Stomach (tissue), 8 donors: ENCODE measurements at regions not wholly inside any gene's neighbourhood (a gene's known extent, or its start where the extent isn't known, plus 50 kb on each side); places are given as distances from the start of the nearest gene placed in this dataset.

Experiments used
- DNase-seq, 2 donors: peaks; one replicate each; pipeline versions ENCODE4 v3.0.0 to v3.0.0-alpha.2; 2013 to 2019
- H3K27ac ChIP-seq, 5 donors: fragments of 200-600 bp in 4 of 5; sonication (generic) in 4 of 5; one replicate each; pipeline ENCODE4 v1.5.1; 2013 to 2019; ENCODE audit warnings: mild to moderate bottlenecking in 1 of 5, moderate library complexity in 1 of 5
- H3K27me3 ChIP-seq, 3 donors: fragments of 200-600 bp; sonication (generic); one replicate each; pipeline ENCODE4 v1.5.1; 2017 to 2019; ENCODE audit warnings: mixed run types in 1 of 3
- H3K36me3 ChIP-seq, 4 donors: fragments of 200-600 bp; sonication (generic); 1 replicate in 3 of 4; 2 replicates in 1 of 4; pipeline ENCODE4 v1.5.1; 2016 to 2019
- H3K4me1 ChIP-seq, 4 donors: fragments of 200-600 bp; sonication (generic); one replicate each; pipeline ENCODE4 v1.5.1; 2016 to 2019
- H3K4me3 ChIP-seq, 4 donors: fragments of 200-600 bp; sonication (generic) in 3 of 4; one replicate each; pipeline ENCODE4 v1.5.1; 2016 to 2019; ENCODE audit warnings: mild to moderate bottlenecking in 1 of 4
- H3K9me3 ChIP-seq, 4 donors: fragments of 200-600 bp; sonication (generic); one replicate each; pipeline ENCODE4 v1.5.1; 2016 to 2019
- CTCF ChIP-seq, 7 experiments: fragments of 450-650 bp in 4 of 7; fragments of 200-600 bp in 3 of 7; sonication (generic) in 3 of 7; IDR thresholded peaks; one replicate each; pipeline ENCODE4 v1.5.1; 2016 to 2019; ENCODE audit warnings: antibody characterized with exemption in 7 of 7, control low read depth in 2 of 7, mild to moderate bottlenecking in 1 of 7
- EP300 ChIP-seq: sonication (generic); formaldehyde crosslinking; IDR thresholded peaks from one replicate; pipeline ENCODE4 v1.6.1; 2017; ENCODE audit warnings: antibody characterized with exemption
- POLR2A ChIP-seq, 4 donors: fragments of 450-650 bp; IDR thresholded peaks; one replicate each; pipeline ENCODE4 v1.6.1; 2016; ENCODE audit warnings: antibody characterized with exemption in 4 of 4, control low read depth in 2 of 4, mild to moderate bottlenecking in 1 of 4, moderate library complexity in 1 of 4
- POLR2AphosphoS5 ChIP-seq, 3 donors: sonication (generic); formaldehyde crosslinking; IDR thresholded peaks; one replicate each; pipeline ENCODE4 v1.6.1; 2016; ENCODE audit warnings: antibody characterized with exemption in 3 of 3
- WGBS, 5 donors: extraction: QIAGEN DNeasy Blood & Tissue Kit in 3 of 5; methylation state at CpG; one replicate each; pipeline versions ENCODE4 v1.1.5 to v1.1.7; 2013 to 2018; 5-methylcytosine and 5-hydroxymethylcytosine counted together
- intact Hi-C: fragments of 100-400 bp; cut with DNase I; formaldehyde crosslinking; loops from one replicate; pipeline ENCODE4 v1.15.1; 2023; ENCODE audit warnings: low total_unique reads
- donor health status: healthy with polysubstance abuse.
- donor health status: Bipolar disorder and iron deficiency.
- donor health status: healthy.

- WGBS, 5 donors, result 59 to 68% (median 64%) methylated on average over 3 of the region's 3 CpGs
- no peaks in the 10 kb centered on the region for H3K4me1 ChIP-seq
- intact Hi-C loops, result no loop called here
Observed at GRCh38 chr18:68256418-68257067, 458.4 kb downstream of the TMX3 start.

GRCh38 chr18:68244786-68245185, 470.1 kb downstream of the TMX3 start:
- H3K27ac ChIP-seq, result no peak overlapping the region
- DNase-seq, result no peak
- H3K4me1 ChIP-seq, result no peaks in the 10 kb centered on the region
- no peaks in the 10 kb centered on the region for H3K36me3 ChIP-seq
- intact Hi-C loops, result no loop called here
- 44 to 55% (median 53%) methylated on average over 2 of the region's 2 CpGs for WGBS, 5 donors
- no peaks in the 10 kb centered on the region for H3K9me3 ChIP-seq
- TF ChIP-seq POLR2A (IDR thresholded peaks at IDR 0.05) (no peak), POLR2AphosphoS5 (IDR thresholded peaks at IDR 0.05) (no peak), CTCF (IDR thresholded peaks at IDR 0.05) (no peak), EP300 (no peak)
- no peak overlapping the region for H3K4me3 ChIP-seq
- no peaks in the 10 kb centered on the region for H3K27me3 ChIP-seq

More at GRCh38 chr18:68256418-68257067, 458.4 kb downstream of the TMX3 start:
- H3K4me3 ChIP-seq, result no peak overlapping the region
- TF ChIP-seq POLR2AphosphoS5 (IDR thresholded peaks at IDR 0.05) (no peak), POLR2A (IDR thresholded peaks at IDR 0.05) (no peak), CTCF (IDR thresholded peaks at IDR 0.05) (no peak), EP300 (no peak)
- H3K36me3 ChIP-seq, result no peaks in the 10 kb centered on the region
- DNase-seq, result no peak
- H3K27ac ChIP-seq, result no peak overlapping the region
- no peaks in the 10 kb centered on the region for H3K9me3 ChIP-seq
- H3K27me3 ChIP-seq, result no peaks in the 10 kb centered on the region

GRCh38 chr18:68241881-68242280, 473.0 kb downstream of the TMX3 start:
- H3K4me3 ChIP-seq, result no peak overlapping the region
- no peak for TF ChIP-seq EP300
- no peak for TF ChIP-seq CTCF (IDR thresholded peaks at IDR 0.05)
- TF ChIP-seq POLR2A (IDR thresholded peaks at IDR 0.05), result no peak
- no peak for TF ChIP-seq POLR2AphosphoS5 (IDR thresholded peaks at IDR 0.05)
- DNase-seq, result no peak
- no peaks in the 10 kb centered on the region for H3K27me3 ChIP-seq
- no peak overlapping the region for H3K27ac ChIP-seq
- H3K36me3 ChIP-seq, result no peaks in the 10 kb centered on the region
- H3K4me1 ChIP-seq, result no peaks in the 10 kb centered on the region
- intact Hi-C loops, result no loop called here
- no peaks in the 10 kb centered on the region for H3K9me3 ChIP-seq

- TF ChIP-seq CTCF (IDR thresholded peaks at IDR 0.05) (no peak), POLR2AphosphoS5 (IDR thresholded peaks at IDR 0.05) (no peak), EP300 (no peak), POLR2A (IDR thresholded peaks at IDR 0.05) (no peak)
- Histone ChIP-seq H3K27ac (no peak overlapping the region), H3K4me1 (no peaks in the 10 kb centered on the region), H3K4me3 (no peak overlapping the region), H3K27me3 (no peaks in the 10 kb centered on the region), H3K9me3 (no peaks in the 10 kb centered on the region), H3K36me3 (no peaks in the 10 kb centered on the region)
- DNase-seq, result no peak
- WGBS, 5 donors, result 0 to 63% (median 23%) methylated on average over 2 of the region's 2 CpGs
- intact Hi-C loops, result no loop called here
Observed at GRCh38 chr18:68234676-68235075, 480.2 kb downstream of the TMX3 start.
